ENCODE measurements at regions not wholly inside any gene's neighbourhood (a gene's known extent, or its start where the extent isn't known, plus 50 kb on each side); places are given as distances from the start of the nearest gene placed in this dataset.

DNA sequence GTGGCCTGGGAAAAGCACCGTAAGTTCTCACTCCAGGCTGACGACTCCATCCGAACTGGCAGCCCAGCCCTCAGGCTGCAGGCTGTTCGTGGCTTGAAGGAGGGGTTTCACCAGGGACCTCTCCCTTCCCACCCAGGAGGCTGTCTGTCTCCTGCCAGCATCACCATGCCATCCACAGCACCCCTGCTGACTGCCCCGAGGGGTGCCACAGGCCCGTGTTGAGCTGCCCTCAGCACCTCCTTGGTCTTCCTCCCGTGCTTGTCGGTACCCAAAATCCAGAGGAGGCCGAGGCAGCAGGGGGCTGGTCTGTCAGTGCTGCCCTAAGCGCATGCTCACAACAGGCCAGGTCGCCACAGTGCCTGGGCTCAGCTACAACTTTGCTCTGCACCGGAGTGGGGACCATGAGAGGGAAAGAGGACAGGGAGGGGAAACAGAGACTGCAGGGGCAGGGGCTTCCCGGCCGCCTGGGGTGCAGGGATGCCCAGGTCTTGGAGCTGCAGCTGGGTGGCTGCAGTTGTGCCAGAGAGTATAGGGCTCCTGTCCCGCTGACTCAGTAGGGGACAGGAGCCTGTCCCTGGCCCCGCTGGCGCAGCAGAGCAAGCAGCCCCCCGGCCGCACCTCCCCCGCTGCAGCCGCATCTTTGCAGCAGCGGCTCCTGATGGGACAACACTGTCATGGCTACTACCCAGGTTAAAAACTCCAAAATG lies 963.7 kb upstream of the CRIM1 start:
- H3K4me3 ChIP-seq (ENCODE audit: low read depth in 1 of 5, low read length in 5 of 5) = no peak overlapping the region
- H3K27ac ChIP-seq (ENCODE audit: low read depth, low read length) = no peak overlapping the region
- no peak overlapping the region for H3K9ac ChIP-seq (ENCODE audit: low read length in 5 of 5)
- no peaks in the 10 kb centered on the region for H3K36me3 ChIP-seq (ENCODE audit: control insufficient read depth in 5 of 5, insufficient read depth in 5 of 5, low read length in 5 of 5)
- no peaks in the 10 kb centered on the region for H3K9me3 ChIP-seq (ENCODE audit: control insufficient read depth in 5 of 5, low read length in 5 of 5)
- H3K4me1 ChIP-seq (ENCODE audit: control insufficient read depth in 5 of 5, insufficient read depth in 5 of 5, low read length in 5 of 5) = no peaks in the 10 kb centered on the region
- no peaks in the 10 kb centered on the region for H3K27me3 ChIP-seq (ENCODE audit: control insufficient read depth in 5 of 5, insufficient read depth in 4 of 5, low read length in 5 of 5)

DNA sequence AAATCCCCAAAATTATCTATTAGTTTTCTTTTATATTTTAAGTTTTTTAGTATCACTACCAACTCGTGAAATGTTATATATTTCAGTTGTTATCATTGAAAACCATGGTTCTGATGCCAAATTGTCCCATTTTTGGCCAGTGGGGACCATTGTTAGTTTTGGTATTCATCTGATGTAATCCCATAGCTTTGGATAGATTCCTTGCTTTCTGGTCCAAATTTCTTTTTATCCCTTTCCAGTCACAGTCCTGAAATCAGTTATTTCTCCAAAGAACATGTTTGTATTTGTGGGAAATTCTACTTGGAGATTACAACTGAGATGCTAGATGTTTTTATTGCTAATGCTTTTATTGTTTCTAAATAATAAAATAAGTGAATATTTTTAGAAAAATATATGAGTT lies 976.8 kb upstream of the CRIM1 start:
- Histone ChIP-seq H3K27ac (ENCODE audit: low read depth, low read length) (no peak overlapping the region), H3K9me3 (ENCODE audit: control insufficient read depth in 5 of 5, low read length in 5 of 5) (no peaks in the 10 kb centered on the region), H3K4me3 (ENCODE audit: low read depth in 1 of 5, low read length in 5 of 5) (no peak overlapping the region), H3K36me3 (ENCODE audit: control insufficient read depth in 5 of 5, insufficient read depth in 5 of 5, low read length in 5 of 5) (no peaks in the 10 kb centered on the region), H3K27me3 (ENCODE audit: control insufficient read depth in 5 of 5, insufficient read depth in 4 of 5, low read length in 5 of 5) (no peaks in the 10 kb centered on the region), H3K9ac (ENCODE audit: low read length in 5 of 5) (no peak overlapping the region), H3K4me1 (ENCODE audit: control insufficient read depth in 5 of 5, insufficient read depth in 5 of 5, low read length in 5 of 5) (no peaks in the 10 kb centered on the region)

DNA sequence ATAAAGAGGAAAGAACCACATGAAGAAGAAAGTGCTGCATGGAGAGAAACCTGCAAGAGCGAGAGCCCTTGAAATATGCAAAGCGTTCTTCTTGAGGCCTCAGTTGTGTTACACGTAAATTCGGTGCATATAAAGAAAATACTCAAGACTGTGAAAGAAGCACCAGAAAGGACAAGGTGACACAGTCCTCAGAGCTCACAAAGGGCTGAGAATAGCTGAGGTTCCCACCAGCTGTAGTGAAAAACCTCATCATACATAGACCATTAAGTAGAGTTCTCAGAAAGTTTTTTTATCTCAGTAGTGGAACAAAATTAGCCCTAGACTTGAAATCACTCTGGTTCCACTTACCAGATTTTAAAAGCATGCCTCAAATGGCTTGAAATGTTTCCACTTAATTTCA lies 980.7 kb upstream of the CRIM1 start:
- Histone ChIP-seq H3K4me1 (ENCODE audit: control insufficient read depth in 5 of 5, insufficient read depth in 5 of 5, low read length in 5 of 5) (no peaks in the 10 kb centered on the region), H3K36me3 (ENCODE audit: control insufficient read depth in 5 of 5, insufficient read depth in 5 of 5, low read length in 5 of 5) (no peaks in the 10 kb centered on the region), H3K9ac (ENCODE audit: low read length in 5 of 5) (no peak overlapping the region), H3K4me3 (ENCODE audit: low read depth in 1 of 5, low read length in 5 of 5) (no peak overlapping the region), H3K27me3 (ENCODE audit: control insufficient read depth in 5 of 5, insufficient read depth in 4 of 5, low read length in 5 of 5) (no peaks in the 10 kb centered on the region), H3K27ac (ENCODE audit: low read depth, low read length) (no peak overlapping the region), H3K9me3 (ENCODE audit: control insufficient read depth in 5 of 5, low read length in 5 of 5) (peaks cover 0 to 6% (median 0%) of the 10 kb centered on the region in 5 donors)

DNA sequence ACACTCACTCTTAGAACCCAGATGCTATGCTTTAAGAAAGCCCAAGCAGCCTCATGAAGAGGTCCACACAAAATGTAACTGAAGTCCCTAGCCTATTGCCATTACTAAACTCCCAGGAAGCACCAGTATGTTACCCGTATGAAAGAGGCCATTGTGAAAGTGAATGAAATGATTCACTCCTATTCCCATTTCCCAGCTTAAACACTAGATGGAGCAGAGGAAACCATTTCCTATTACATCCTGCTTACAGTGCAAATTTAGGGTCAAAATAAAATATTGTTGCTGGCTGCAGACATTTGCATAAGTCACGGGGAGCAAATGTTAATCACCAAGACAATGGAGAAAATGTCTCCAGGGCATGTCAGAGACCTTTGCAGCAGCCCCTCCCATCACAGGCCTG lies 989.7 kb upstream of the CRIM1 start:
- Histone ChIP-seq H3K9ac (ENCODE audit: low read length in 5 of 5) (no peak overlapping the region), H3K27me3 (ENCODE audit: control insufficient read depth in 5 of 5, insufficient read depth in 4 of 5, low read length in 5 of 5) (no peaks in the 10 kb centered on the region), H3K4me1 (ENCODE audit: control insufficient read depth in 5 of 5, insufficient read depth in 5 of 5, low read length in 5 of 5) (no peaks in the 10 kb centered on the region), H3K27ac (ENCODE audit: low read depth, low read length) (no peak overlapping the region), H3K4me3 (ENCODE audit: low read depth in 1 of 5, low read length in 5 of 5) (no peak overlapping the region), H3K36me3 (ENCODE audit: control insufficient read depth in 5 of 5, insufficient read depth in 5 of 5, low read length in 5 of 5) (no peaks in the 10 kb centered on the region), H3K9me3 (ENCODE audit: control insufficient read depth in 5 of 5, low read length in 5 of 5) (no peaks in the 10 kb centered on the region)

DNA sequence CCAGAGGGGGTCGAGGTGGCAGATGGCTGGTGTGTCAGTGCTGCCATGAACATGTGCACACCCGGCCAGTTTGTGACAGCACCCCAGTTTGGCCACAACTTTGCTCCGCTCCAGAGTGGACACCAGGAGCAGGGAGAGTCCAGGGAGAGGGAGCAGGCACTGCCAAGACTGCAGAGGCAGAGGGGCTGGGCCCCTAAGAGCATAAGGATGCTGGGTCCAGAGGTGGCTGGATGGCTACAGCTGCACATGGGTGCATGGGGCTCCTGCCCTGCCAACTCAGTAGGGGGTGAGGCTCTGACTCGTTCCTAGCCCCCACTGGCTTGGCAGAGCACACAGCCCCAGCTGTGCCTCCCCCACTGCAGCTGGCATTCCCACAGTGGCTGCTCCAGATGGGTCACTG lies 999.2 kb upstream of the CRIM1 start:
- Histone ChIP-seq H3K9ac (ENCODE audit: low read length in 5 of 5) (no peak overlapping the region), H3K27me3 (ENCODE audit: control insufficient read depth in 5 of 5, insufficient read depth in 4 of 5, low read length in 5 of 5) (no peaks in the 10 kb centered on the region), H3K27ac (ENCODE audit: low read depth, low read length) (no peak overlapping the region), H3K9me3 (ENCODE audit: control insufficient read depth in 5 of 5, low read length in 5 of 5) (peaks cover 0 to 8% (median 4%) of the 10 kb centered on the region in 5 donors), H3K4me3 (ENCODE audit: low read depth in 1 of 5, low read length in 5 of 5) (no peak overlapping the region), H3K36me3 (ENCODE audit: control insufficient read depth in 5 of 5, insufficient read depth in 5 of 5, low read length in 5 of 5) (no peaks in the 10 kb centered on the region), H3K4me1 (ENCODE audit: control insufficient read depth in 5 of 5, insufficient read depth in 5 of 5, low read length in 5 of 5) (no peaks in the 10 kb centered on the region)

DNA sequence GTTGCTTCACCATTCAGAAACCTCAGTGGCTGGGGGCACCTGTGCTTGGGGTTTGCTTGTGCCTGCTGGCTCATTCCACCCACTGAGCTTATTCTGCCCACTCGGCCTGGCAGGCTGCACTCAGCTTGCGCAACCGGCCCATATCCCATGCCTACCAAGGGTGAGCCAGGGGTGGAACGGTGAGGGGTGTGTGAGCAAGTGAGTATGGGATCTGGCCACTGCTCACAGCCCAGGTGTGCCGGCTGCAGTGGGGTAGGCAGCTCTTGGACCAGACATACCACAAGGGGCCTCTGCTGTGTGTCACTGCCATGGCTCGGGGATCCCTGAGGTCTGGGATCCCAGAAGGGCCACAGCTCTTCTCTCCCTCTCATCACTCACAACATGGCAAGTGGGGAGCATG lies 1000.5 kb upstream of the CRIM1 start:
- Histone ChIP-seq H3K4me1 (ENCODE audit: control insufficient read depth in 5 of 5, insufficient read depth in 5 of 5, low read length in 5 of 5) (no peaks in the 10 kb centered on the region), H3K27me3 (ENCODE audit: control insufficient read depth in 5 of 5, insufficient read depth in 4 of 5, low read length in 5 of 5) (no peaks in the 10 kb centered on the region), H3K4me3 (ENCODE audit: low read depth in 1 of 5, low read length in 5 of 5) (no peak overlapping the region), H3K27ac (ENCODE audit: low read depth, low read length) (no peak overlapping the region), H3K36me3 (ENCODE audit: control insufficient read depth in 5 of 5, insufficient read depth in 5 of 5, low read length in 5 of 5) (no peaks in the 10 kb centered on the region), H3K9me3 (ENCODE audit: control insufficient read depth in 5 of 5, low read length in 5 of 5) (peaks cover 0 to 8% (median 4%) of the 10 kb centered on the region in 5 donors), H3K9ac (ENCODE audit: low read length in 5 of 5) (no peak overlapping the region)

DNA sequence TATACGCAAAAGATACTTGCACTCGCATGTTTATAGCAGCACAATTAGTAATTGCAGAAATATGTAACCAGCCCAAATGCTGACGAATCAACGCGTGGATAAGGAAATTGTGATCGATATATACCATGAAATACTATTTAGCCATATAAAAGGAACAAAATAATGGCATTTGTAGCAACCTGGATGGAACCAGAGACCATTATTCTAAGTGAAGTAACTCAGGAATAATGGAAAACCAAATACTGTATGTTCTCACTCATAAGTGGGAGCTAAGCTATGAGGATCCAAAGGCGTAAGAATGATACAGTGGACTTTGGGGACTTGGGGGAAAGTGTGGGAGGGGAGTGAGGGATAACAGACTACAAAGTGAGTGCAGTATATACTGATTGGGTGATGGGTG lies 1008.0 kb upstream of the CRIM1 start:
- Histone ChIP-seq H3K4me3 (ENCODE audit: low read depth in 1 of 5, low read length in 5 of 5) (no peak overlapping the region), H3K27me3 (ENCODE audit: control insufficient read depth in 5 of 5, insufficient read depth in 4 of 5, low read length in 5 of 5) (no peaks in the 10 kb centered on the region), H3K4me1 (ENCODE audit: control insufficient read depth in 5 of 5, insufficient read depth in 5 of 5, low read length in 5 of 5) (no peaks in the 10 kb centered on the region), H3K9me3 (ENCODE audit: control insufficient read depth in 5 of 5, low read length in 5 of 5) (peaks cover 0 to 8% (median 4%) of the 10 kb centered on the region in 5 donors), H3K27ac (ENCODE audit: low read depth, low read length) (no peak overlapping the region), H3K9ac (ENCODE audit: low read length in 5 of 5) (no peak overlapping the region), H3K36me3 (ENCODE audit: control insufficient read depth in 5 of 5, insufficient read depth in 5 of 5, low read length in 5 of 5) (no peaks in the 10 kb centered on the region)

DNA sequence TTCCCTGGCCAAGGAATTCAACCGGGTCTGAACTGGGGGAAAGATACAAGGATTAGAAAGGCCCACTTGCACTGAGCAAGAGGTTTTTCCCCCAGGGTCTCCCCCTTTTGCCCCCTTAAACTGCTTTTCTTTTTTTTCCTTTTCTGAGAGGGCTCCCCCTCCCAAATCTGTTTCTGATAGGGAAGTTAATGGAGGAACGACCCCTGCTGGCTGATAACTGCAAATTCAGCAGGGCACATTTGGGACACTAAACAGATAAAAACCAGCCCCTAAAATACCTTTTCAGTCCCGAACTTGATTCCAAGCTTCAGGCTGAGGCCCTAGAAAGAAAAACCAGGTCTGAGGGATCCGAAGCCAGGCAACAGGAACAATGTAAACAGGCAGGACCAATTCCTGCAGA lies 1012.4 kb upstream of the CRIM1 start:
- no peaks in the 10 kb centered on the region for H3K4me1 ChIP-seq (ENCODE audit: control insufficient read depth in 5 of 5, insufficient read depth in 5 of 5, low read length in 5 of 5)
- no peaks in the 10 kb centered on the region for H3K36me3 ChIP-seq (ENCODE audit: control insufficient read depth in 5 of 5, insufficient read depth in 5 of 5, low read length in 5 of 5)
- H3K27me3 ChIP-seq (ENCODE audit: control insufficient read depth in 5 of 5, insufficient read depth in 4 of 5, low read length in 5 of 5) = no peaks in the 10 kb centered on the region
- H3K27ac ChIP-seq (ENCODE audit: low read depth, low read length) = no peak overlapping the region
- H3K9ac ChIP-seq (ENCODE audit: low read length in 5 of 5) = no peak overlapping the region
- peaks cover 0 to 17% (median 15%) of the 10 kb centered on the region in 5 donors for H3K9me3 ChIP-seq (ENCODE audit: control insufficient read depth in 5 of 5, low read length in 5 of 5)
- peak overlapping the region in 1 of 5 donors; percentile 15 for H3K4me3 ChIP-seq (ENCODE audit: low read depth in 1 of 5, low read length in 5 of 5)

DNA sequence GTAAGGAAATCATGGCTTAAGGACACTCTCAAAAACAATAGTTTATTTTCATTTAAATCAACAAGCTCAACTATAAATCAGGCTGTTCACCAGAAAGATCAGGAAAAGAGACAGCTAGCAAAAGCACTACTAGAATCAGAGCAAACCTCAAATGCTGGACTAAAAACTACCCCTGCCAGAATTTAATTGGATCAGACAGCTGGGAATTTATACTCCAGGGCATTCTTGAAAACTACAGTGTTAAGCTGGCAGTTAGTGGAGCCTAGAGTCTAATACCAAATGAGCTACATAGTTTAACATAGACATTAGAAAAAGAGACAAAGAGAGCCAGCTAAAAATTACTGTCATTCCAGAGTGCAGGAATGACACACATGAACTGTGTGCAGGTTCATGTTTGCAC lies 1016.4 kb upstream of the CRIM1 start:
- Histone ChIP-seq H3K36me3 (ENCODE audit: control insufficient read depth in 5 of 5, insufficient read depth in 5 of 5, low read length in 5 of 5) (no peaks in the 10 kb centered on the region), H3K27me3 (ENCODE audit: control insufficient read depth in 5 of 5, insufficient read depth in 4 of 5, low read length in 5 of 5) (no peaks in the 10 kb centered on the region), H3K9ac (ENCODE audit: low read length in 5 of 5) (no peak overlapping the region), H3K4me3 (ENCODE audit: low read depth in 1 of 5, low read length in 5 of 5) (no peak overlapping the region), H3K27ac (ENCODE audit: low read depth, low read length) (no peak overlapping the region), H3K9me3 (ENCODE audit: control insufficient read depth in 5 of 5, low read length in 5 of 5) (peaks cover 0 to 17% (median 15%) of the 10 kb centered on the region in 5 donors), H3K4me1 (ENCODE audit: control insufficient read depth in 5 of 5, insufficient read depth in 5 of 5, low read length in 5 of 5) (no peaks in the 10 kb centered on the region)

DNA sequence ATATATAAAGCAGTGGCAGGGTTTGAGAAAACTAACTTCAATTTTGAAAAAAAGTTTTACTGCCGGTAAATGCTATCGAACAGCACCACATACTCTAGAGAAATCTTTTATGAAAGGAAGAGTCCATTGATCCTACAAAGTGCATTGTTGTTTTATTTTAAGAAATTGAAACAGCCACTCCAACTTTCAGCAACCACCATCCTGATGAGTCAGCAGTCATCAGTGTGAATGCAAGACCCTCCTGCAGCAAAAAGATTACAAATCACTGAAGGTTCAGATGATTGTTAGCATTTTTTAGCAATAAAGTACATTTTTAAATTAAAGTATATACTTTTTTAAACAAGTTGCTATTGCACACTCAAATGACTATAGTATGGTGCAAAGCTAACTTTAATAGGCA lies 1017.7 kb upstream of the CRIM1 start:
- Histone ChIP-seq H3K4me1 (ENCODE audit: control insufficient read depth in 5 of 5, insufficient read depth in 5 of 5, low read length in 5 of 5) (no peaks in the 10 kb centered on the region), H3K9ac (ENCODE audit: low read length in 5 of 5) (no peak overlapping the region), H3K36me3 (ENCODE audit: control insufficient read depth in 5 of 5, insufficient read depth in 5 of 5, low read length in 5 of 5) (no peaks in the 10 kb centered on the region), H3K9me3 (ENCODE audit: control insufficient read depth in 5 of 5, low read length in 5 of 5) (peaks cover 0 to 14% (median 11%) of the 10 kb centered on the region in 5 donors), H3K27ac (ENCODE audit: low read depth, low read length) (no peak overlapping the region), H3K27me3 (ENCODE audit: control insufficient read depth in 5 of 5, insufficient read depth in 4 of 5, low read length in 5 of 5) (no peaks in the 10 kb centered on the region), H3K4me3 (ENCODE audit: low read depth in 1 of 5, low read length in 5 of 5) (no peak overlapping the region)

All from subcutaneous abdominal adipose tissue (tissue), 5 donors.